ENCODE measurements at regions not wholly inside any gene's neighbourhood (a gene's known extent, or its start where the extent isn't known, plus 50 kb on each side); places are given as distances from the start of the nearest gene placed in this dataset.

GRCh38 chr7:136685501-136686173 is 182.8 kb upstream of the CHRM2 start:
- Histone ChIP-seq H3K9me3 (no peaks in the 10 kb centered on the region), H3K4me1 (no peaks in the 10 kb centered on the region), H3K27ac (no peak overlapping the region), H3K4me3 (no peak overlapping the region), H3K36me3 (no peaks in the 10 kb centered on the region), H3K27me3 (no peaks in the 10 kb centered on the region)
- intact Hi-C loops (cut with DNase I; ENCODE audit: low total_unique reads) (no loop called here), in situ Hi-C loops (cut with MboI; ENCODE audit: low sequenced_read_pairs in 4 of 4) (no loop called here)
- ATAC-seq (no peak), DNase-seq (no peak)
- TF ChIP-seq CTCF (IDR thresholded peaks at IDR 0.05 in 4 of 5, conservative IDR thresholded peaks at IDR 0.05 in 1 of 5) (no peak), POLR2A (IDR thresholded peaks at IDR 0.05) (no peak)

GRCh38 chr7:136677471-136678365 is 190.7 kb upstream of the CHRM2 start:
- H3K36me3 ChIP-seq = no peaks in the 10 kb centered on the region
- no peaks in the 10 kb centered on the region for H3K9me3 ChIP-seq
- in situ Hi-C loops (cut with MboI; ENCODE audit: low sequenced_read_pairs in 4 of 4) (no loop called here), intact Hi-C loops (cut with DNase I; ENCODE audit: low total_unique reads) (no loop called here)
- DNase-seq (no peak), ATAC-seq (no peak)
- H3K27me3 ChIP-seq = no peaks in the 10 kb centered on the region
- no peak overlapping the region for H3K27ac ChIP-seq
- TF ChIP-seq POLR2A (IDR thresholded peaks at IDR 0.05) (no peak), CTCF (IDR thresholded peaks at IDR 0.05 in 4 of 5, conservative IDR thresholded peaks at IDR 0.05 in 1 of 5) (no peak)
- no peak overlapping the region for H3K4me3 ChIP-seq
- H3K4me1 ChIP-seq = no peaks in the 10 kb centered on the region

DNA sequence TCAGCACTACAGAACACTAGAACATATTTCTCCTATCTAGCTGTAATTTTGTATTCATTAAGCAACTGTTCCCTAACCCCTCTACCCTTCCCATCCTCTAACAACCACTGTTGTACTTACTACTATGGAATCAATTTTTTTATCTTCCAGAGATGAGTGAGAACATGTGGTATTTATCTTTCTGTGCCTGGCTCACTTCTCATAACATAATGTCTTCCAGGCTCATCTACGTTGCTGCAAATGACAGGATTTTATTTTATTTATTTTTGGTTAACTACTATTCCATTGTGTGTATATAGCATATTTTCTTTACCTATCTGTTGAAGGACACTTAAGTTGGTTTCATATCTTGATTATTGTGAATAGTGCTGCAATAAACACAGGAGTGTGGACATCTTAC is 200.9 kb upstream of the CHRM2 start:
- H3K27me3 ChIP-seq = no peaks in the 10 kb centered on the region
- intact Hi-C loops (cut with DNase I; ENCODE audit: low total_unique reads) (no loop called here), in situ Hi-C loops (cut with MboI; ENCODE audit: low sequenced_read_pairs in 4 of 4) (no loop called here)
- DNase-seq (no peak), ATAC-seq (no peak)
- no peaks in the 10 kb centered on the region for H3K9me3 ChIP-seq
- no peak overlapping the region for H3K27ac ChIP-seq
- H3K4me3 ChIP-seq = no peak overlapping the region
- H3K4me1 ChIP-seq = no peaks in the 10 kb centered on the region
- no peaks in the 10 kb centered on the region for H3K36me3 ChIP-seq
- no peak for TF ChIP-seq POLR2A (IDR thresholded peaks at IDR 0.05)
- no peak for TF ChIP-seq CTCF (IDR thresholded peaks at IDR 0.05 in 4 of 5, conservative IDR thresholded peaks at IDR 0.05 in 1 of 5)

GRCh38 chr7:136665878-136666509 is 202.5 kb upstream of the CHRM2 start:
- TF ChIP-seq CTCF (IDR thresholded peaks at IDR 0.05 in 4 of 5, conservative IDR thresholded peaks at IDR 0.05 in 1 of 5) (no peak), POLR2A (IDR thresholded peaks at IDR 0.05) (no peak)
- intact Hi-C loops (cut with DNase I; ENCODE audit: low total_unique reads) (no loop called here), in situ Hi-C loops (cut with MboI; ENCODE audit: low sequenced_read_pairs in 4 of 4) (no loop called here)
- no peaks in the 10 kb centered on the region for H3K36me3 ChIP-seq
- no peak for DNase-seq
- no peaks in the 10 kb centered on the region for H3K9me3 ChIP-seq
- H3K27ac ChIP-seq = no peak overlapping the region
- ATAC-seq = no peak
- no peak overlapping the region for H3K4me3 ChIP-seq
- no peaks in the 10 kb centered on the region for H3K27me3 ChIP-seq
- no peaks in the 10 kb centered on the region for H3K4me1 ChIP-seq

Measured in gastrocnemius medialis (tissue), 4 donors.